ENCODE measurements at regions not wholly inside any gene's neighbourhood (a gene's known extent, or its start where the extent isn't known, plus 50 kb on each side); places are given as distances from the start of the nearest gene placed in this dataset.

GRCh38 chr20:11721411-11721810, 196.3 kb upstream of the BTBD3 start:
- H2AK5ac ChIP-seq (ENCODE audit: low read length, severe bottlenecking) = no peak overlapping the region
- H3K4me1 ChIP-seq (ENCODE audit: control insufficient read depth, insufficient read depth, low read depth, low read length) = no peaks in the 10 kb centered on the region
- H3K9me3 ChIP-seq (ENCODE audit: control insufficient read depth, low read length) = no peaks in the 10 kb centered on the region
- H3K4ac ChIP-seq (ENCODE audit: low read depth in 1 of 2, low read length in 2 of 2) = no peak overlapping the region
- no peak overlapping the region for H3K18ac ChIP-seq (ENCODE audit: low read depth in 1 of 2, low read length in 2 of 2)
- no peaks in the 10 kb centered on the region for H3K27me3 ChIP-seq (ENCODE audit: control insufficient read depth in 1 of 2, insufficient read depth in 1 of 2, low read length in 2 of 2)
- no CpG with 5 or more reads among the region's 2 CpGs for whole genome bisulfite sequencing
- no peak overlapping the region for H4K91ac ChIP-seq (ENCODE audit: low read length)
- H2BK12ac ChIP-seq (ENCODE audit: low read length in 2 of 2) = no peak overlapping the region
- no peak overlapping the region for H3K27ac ChIP-seq (ENCODE audit: low read length, poor library complexity, severe bottlenecking)
- H2BK15ac ChIP-seq (ENCODE audit: low read depth, poor library complexity, severe bottlenecking) = no peak overlapping the region
- no peak overlapping the region for H3K9ac ChIP-seq (ENCODE audit: low read length)
- H2AFZ ChIP-seq (ENCODE audit: low read depth, low read length) = no peak overlapping the region
- H2BK120ac ChIP-seq (ENCODE audit: low read depth, low read length) = no peak overlapping the region
- no peak overlapping the region for H3K23ac ChIP-seq (ENCODE audit: low read length in 2 of 2)
- no peaks in the 10 kb centered on the region for H3K36me3 ChIP-seq (ENCODE audit: control insufficient read depth in 1 of 2, insufficient read depth in 2 of 2, low read depth in 1 of 2, low read length in 2 of 2)
- H3K79me1 ChIP-seq (replicated peaks; ENCODE audit: low read length, poor library complexity, severe bottlenecking) = no peaks in the 10 kb centered on the region
- no peak overlapping the region for H3K4me3 ChIP-seq (ENCODE audit: insufficient read depth in 1 of 2, low read depth in 1 of 2, low read length in 2 of 2)
- H3K4me2 ChIP-seq (ENCODE audit: low read length, poor library complexity, severe bottlenecking) = no peak overlapping the region
- H2BK5ac ChIP-seq (ENCODE audit: low read depth, low read length, poor library complexity, severe bottlenecking) = no peak overlapping the region
- no peak overlapping the region for H4K8ac ChIP-seq (ENCODE audit: low read length)
- no peak for DNase-seq
- H3K14ac ChIP-seq (ENCODE audit: low read length in 2 of 2) = no peak overlapping the region

- DNase-seq = no peak
- Histone ChIP-seq H2AK5ac (ENCODE audit: low read length, severe bottlenecking) (no peak overlapping the region), H3K4me1 (ENCODE audit: control insufficient read depth, insufficient read depth, low read depth, low read length) (no peaks in the 10 kb centered on the region), H3K27ac (ENCODE audit: low read length, poor library complexity, severe bottlenecking) (no peak overlapping the region), H2BK5ac (ENCODE audit: low read depth, low read length, poor library complexity, severe bottlenecking) (no peak overlapping the region), H4K8ac (ENCODE audit: low read length) (no peak overlapping the region), H3K36me3 (ENCODE audit: control insufficient read depth in 1 of 2, insufficient read depth in 2 of 2, low read depth in 1 of 2, low read length in 2 of 2) (no peaks in the 10 kb centered on the region), H3K9ac (ENCODE audit: low read length) (no peak overlapping the region), H3K27me3 (ENCODE audit: control insufficient read depth in 1 of 2, insufficient read depth in 1 of 2, low read length in 2 of 2) (no peaks in the 10 kb centered on the region), H2BK12ac (ENCODE audit: low read length in 2 of 2) (no peak overlapping the region), H3K18ac (ENCODE audit: low read depth in 1 of 2, low read length in 2 of 2) (no peak overlapping the region), H4K91ac (ENCODE audit: low read length) (no peak overlapping the region), H2BK15ac (ENCODE audit: low read depth, poor library complexity, severe bottlenecking) (no peak overlapping the region), H2AFZ (ENCODE audit: low read depth, low read length) (no peak overlapping the region), H3K4ac (ENCODE audit: low read depth in 1 of 2, low read length in 2 of 2) (no peak overlapping the region), H3K14ac (ENCODE audit: low read length in 2 of 2) (no peak overlapping the region), H3K23ac (ENCODE audit: low read length in 2 of 2) (no peak overlapping the region), H3K79me1 (replicated peaks; ENCODE audit: low read length, poor library complexity, severe bottlenecking) (no peaks in the 10 kb centered on the region), H3K4me2 (ENCODE audit: low read length, poor library complexity, severe bottlenecking) (no peak overlapping the region), H2BK120ac (ENCODE audit: low read depth, low read length) (no peak overlapping the region), H3K4me3 (ENCODE audit: insufficient read depth in 1 of 2, low read depth in 1 of 2, low read length in 2 of 2) (no peak overlapping the region), H3K9me3 (ENCODE audit: control insufficient read depth, low read length) (no peaks in the 10 kb centered on the region)
- 94% methylated on average over 2 of the region's 3 CpGs for WGBS
Measured at GRCh38 chr20:11724097-11724496, 193.6 kb upstream of the BTBD3 start.

DNA sequence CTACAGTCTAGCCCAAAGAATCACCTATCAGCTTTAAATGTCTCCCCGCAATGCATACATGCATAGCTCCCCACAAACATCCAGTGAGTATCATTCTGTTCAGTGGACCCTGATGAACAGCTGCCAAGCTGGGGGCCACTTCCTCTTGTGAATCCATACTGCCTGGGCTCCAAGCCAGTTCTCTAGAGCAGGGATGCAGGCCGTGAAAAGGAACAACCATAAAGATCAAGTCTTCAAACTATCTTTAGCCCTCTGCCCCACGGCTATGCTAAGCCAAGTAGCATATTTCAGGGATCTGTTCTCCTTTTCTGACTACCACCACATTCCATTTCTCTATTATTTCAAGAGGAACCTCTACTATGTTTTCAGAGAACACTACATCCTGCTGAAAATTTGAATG, 191.7 kb upstream of the BTBD3 start:
- Histone ChIP-seq H2AFZ (ENCODE audit: low read depth, low read length) (no peak overlapping the region), H2BK5ac (ENCODE audit: low read depth, low read length, poor library complexity, severe bottlenecking) (no peak overlapping the region), H3K14ac (ENCODE audit: low read length in 2 of 2) (no peak overlapping the region), H2BK120ac (ENCODE audit: low read depth, low read length) (no peak overlapping the region), H3K79me1 (replicated peaks; ENCODE audit: low read length, poor library complexity, severe bottlenecking) (no peaks in the 10 kb centered on the region), H3K4me1 (ENCODE audit: control insufficient read depth, insufficient read depth, low read depth, low read length) (no peaks in the 10 kb centered on the region), H4K8ac (ENCODE audit: low read length) (no peak overlapping the region), H3K4ac (ENCODE audit: low read depth in 1 of 2, low read length in 2 of 2) (no peak overlapping the region), H3K27me3 (ENCODE audit: control insufficient read depth in 1 of 2, insufficient read depth in 1 of 2, low read length in 2 of 2) (no peaks in the 10 kb centered on the region), H2AK5ac (ENCODE audit: low read length, severe bottlenecking) (no peak overlapping the region), H3K36me3 (ENCODE audit: control insufficient read depth in 1 of 2, insufficient read depth in 2 of 2, low read depth in 1 of 2, low read length in 2 of 2) (no peaks in the 10 kb centered on the region), H4K91ac (ENCODE audit: low read length) (no peak overlapping the region), H2BK15ac (ENCODE audit: low read depth, poor library complexity, severe bottlenecking) (no peak overlapping the region), H3K9me3 (ENCODE audit: control insufficient read depth, low read length) (peaks cover 3% of the 10 kb centered on the region), H3K9ac (ENCODE audit: low read length) (no peak overlapping the region), H3K4me2 (ENCODE audit: low read length, poor library complexity, severe bottlenecking) (no peak overlapping the region), H3K18ac (ENCODE audit: low read depth in 1 of 2, low read length in 2 of 2) (no peak overlapping the region), H3K27ac (ENCODE audit: low read length, poor library complexity, severe bottlenecking) (no peak overlapping the region), H2BK12ac (ENCODE audit: low read length in 2 of 2) (no peak overlapping the region), H3K4me3 (ENCODE audit: insufficient read depth in 1 of 2, low read depth in 1 of 2, low read length in 2 of 2) (no peak overlapping the region), H3K23ac (ENCODE audit: low read length in 2 of 2) (no peak overlapping the region)
- DNase-seq = no peak
- 84% methylated on average over 3 of the region's 3 CpGs for WGBS

DNA sequence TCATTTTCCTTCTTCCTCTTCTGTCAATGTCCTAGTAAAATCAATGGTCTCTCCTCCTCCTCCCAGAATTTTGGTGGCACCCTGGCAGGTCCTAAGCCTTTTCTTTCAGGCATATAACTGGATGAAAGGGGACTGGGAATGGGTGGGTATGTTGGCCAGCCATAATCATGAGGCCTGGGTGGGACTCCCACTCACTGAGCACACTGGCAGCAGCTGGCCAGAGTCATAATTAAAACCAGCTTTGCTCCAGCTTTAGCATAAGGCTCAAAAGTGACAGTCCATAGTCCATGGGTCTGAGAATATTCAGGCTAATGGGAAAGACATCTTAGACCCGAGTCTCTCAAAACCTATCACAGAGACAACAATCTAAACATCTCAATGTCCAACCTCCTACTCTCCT, 190.0 kb upstream of the BTBD3 start:
- peaks cover 3% of the 10 kb centered on the region for H3K9me3 ChIP-seq (ENCODE audit: control insufficient read depth, low read length)
- H2BK5ac ChIP-seq (ENCODE audit: low read depth, low read length, poor library complexity, severe bottlenecking) = no peak overlapping the region
- no peak overlapping the region for H4K8ac ChIP-seq (ENCODE audit: low read length)
- no peaks in the 10 kb centered on the region for H3K79me1 ChIP-seq (replicated peaks; ENCODE audit: low read length, poor library complexity, severe bottlenecking)
- H3K27me3 ChIP-seq (ENCODE audit: control insufficient read depth in 1 of 2, insufficient read depth in 1 of 2, low read length in 2 of 2) = no peaks in the 10 kb centered on the region
- H3K18ac ChIP-seq (ENCODE audit: low read depth in 1 of 2, low read length in 2 of 2) = no peak overlapping the region
- no peak overlapping the region for H3K27ac ChIP-seq (ENCODE audit: low read length, poor library complexity, severe bottlenecking)
- H3K4me1 ChIP-seq (ENCODE audit: control insufficient read depth, insufficient read depth, low read depth, low read length) = no peaks in the 10 kb centered on the region
- no peak overlapping the region for H3K23ac ChIP-seq (ENCODE audit: low read length in 2 of 2)
- DNase-seq = no peak
- no peak overlapping the region for H3K4me2 ChIP-seq (ENCODE audit: low read length, poor library complexity, severe bottlenecking)
- no peak overlapping the region for H3K4ac ChIP-seq (ENCODE audit: low read depth in 1 of 2, low read length in 2 of 2)
- 83% methylated on average over 1 of the region's 1 CpG for WGBS
- H3K4me3 ChIP-seq (ENCODE audit: insufficient read depth in 1 of 2, low read depth in 1 of 2, low read length in 2 of 2) = no peak overlapping the region
- no peak overlapping the region for H2BK12ac ChIP-seq (ENCODE audit: low read length in 2 of 2)
- H3K14ac ChIP-seq (ENCODE audit: low read length in 2 of 2) = no peak overlapping the region
- H2BK120ac ChIP-seq (ENCODE audit: low read depth, low read length) = no peak overlapping the region
- H3K36me3 ChIP-seq (ENCODE audit: control insufficient read depth in 1 of 2, insufficient read depth in 2 of 2, low read depth in 1 of 2, low read length in 2 of 2) = no peaks in the 10 kb centered on the region
- no peak overlapping the region for H4K91ac ChIP-seq (ENCODE audit: low read length)
- no peak overlapping the region for H2AFZ ChIP-seq (ENCODE audit: low read depth, low read length)
- no peak overlapping the region for H2BK15ac ChIP-seq (ENCODE audit: low read depth, poor library complexity, severe bottlenecking)
- no peak overlapping the region for H2AK5ac ChIP-seq (ENCODE audit: low read length, severe bottlenecking)
- H3K9ac ChIP-seq (ENCODE audit: low read length) = no peak overlapping the region

Measured in mesenchymal stem cell (in vitro differentiated cells and primary cell).